HL-60 (cell line): ENCODE measurements at regions not wholly inside any gene's neighbourhood (a gene's known extent, or its start where the extent isn't known, plus 50 kb on each side); places are given as distances from the start of the nearest gene placed in this dataset.

Source experiments
- CTCF ChIP-seq: IDR thresholded peaks from one replicate; pipeline ENCODE4 v1.5.1; 2011; ENCODE audit warnings: low read length, control low read depth, inconsistent platforms; ENCODE audit not compliant: insufficient read depth
- GABPA ChIP-seq: IDR thresholded peaks from 2 replicates; pipeline ENCODE4 v1.6.1; 2012; ENCODE audit warnings: low read depth
- POLR2AphosphoS5 ChIP-seq: IDR thresholded peaks from 2 replicates; pipeline ENCODE4 v1.6.1; 2012; ENCODE audit warnings: low read depth
- REST ChIP-seq: IDR thresholded peaks from 2 replicates; pipeline ENCODE4 v1.6.1; 2012; ENCODE audit warnings: low read depth; ENCODE audit not compliant: insufficient replicate concordance

- TF ChIP-seq CTCF (no peak), REST (no peak), GABPA (no peak), POLR2AphosphoS5 (no peak)
Measured at GRCh38 chr7:18144166-18144565, 116.5 kb upstream of the PRPS1L1 start.
